MM.1S (cell line): ENCODE measurements at regions not wholly inside any gene's neighbourhood (a gene's known extent, or its start where the extent isn't known, plus 50 kb on each side); places are given as distances from the start of the nearest gene placed in this dataset.

Experiments
- DNase-seq: peaks from one replicate; pipeline ENCODE4 v3.0.0-alpha.2; 2015
- H2AFZ ChIP-seq: fragments of 300-600 bp; sonication (generic); 2 replicates; pipeline ENCODE4 v1.6.0; 2016; ENCODE audit warnings: antibody characterized with exemption, low read length
- H3F3A ChIP-seq: fragments of 300-600 bp; sonication (generic); 2 replicates; pipeline ENCODE4 v1.6.1; 2016; ENCODE audit warnings: mild to moderate bottlenecking, antibody characterized with exemption, low read length, moderate library complexity, mixed read lengths; ENCODE audit not compliant: insufficient read depth
- H3K27ac ChIP-seq: fragments of 300-600 bp; sonication (generic); 2 replicates; pipeline ENCODE4 v1.5.1; 2016; ENCODE audit warnings: mild to moderate bottlenecking, low read length
- H3K27me3 ChIP-seq: fragments of 300-600 bp; sonication (generic); replicated peaks from 2 replicates; pipeline ENCODE4 v1.6.0; 2016; ENCODE audit warnings: low read length; ENCODE audit not compliant: insufficient read depth
- H3K36me3 ChIP-seq: fragments of 300-600 bp; sonication (generic); replicated peaks from 2 replicates; pipeline ENCODE4 v1.6.1; 2016; ENCODE audit warnings: mild to moderate bottlenecking, low read length, mixed read lengths; ENCODE audit not compliant: insufficient read depth
- H3K4me1 ChIP-seq: fragments of 300-600 bp; sonication (generic); 2 replicates; pipeline ENCODE4 v1.6.1; 2016; ENCODE audit warnings: low read length, mixed read lengths
- H3K4me2 ChIP-seq: fragments of 300-600 bp; sonication (generic); 2 replicates; pipeline ENCODE4 v1.6.0; 2016; ENCODE audit warnings: low read depth, low read length
- H3K4me3 ChIP-seq: fragments of 300-600 bp; sonication (generic); 2 replicates; pipeline ENCODE4 v1.5.1; 2016; ENCODE audit warnings: low read length, mixed read lengths
- H3K79me2 ChIP-seq: fragments of 300-600 bp; sonication (generic); 2 replicates; pipeline ENCODE4 v1.6.1; 2016; ENCODE audit warnings: mixed run types, low read length, mixed read lengths
- H3K9ac ChIP-seq: fragments of 300-600 bp; sonication (generic); 2 replicates; pipeline ENCODE4 v1.6.1; 2016; ENCODE audit warnings: low read length, mixed read lengths
- H3K9me2 ChIP-seq: fragments of 300-600 bp; sonication (generic); replicated peaks from 2 replicates; pipeline ENCODE4 v1.6.1; 2016; ENCODE audit warnings: mild to moderate bottlenecking, low read length, mixed read lengths; ENCODE audit not compliant: insufficient read depth
- H3K9me3 ChIP-seq: fragments of 300-600 bp; sonication (generic); replicated peaks from 2 replicates; pipeline ENCODE4 v1.6.1; 2016; ENCODE audit warnings: mild to moderate bottlenecking, low read length, mixed read lengths; ENCODE audit not compliant: insufficient read depth
- H4K20me1 ChIP-seq: fragments of 300-600 bp; sonication (generic); 2 replicates; pipeline ENCODE4 v1.6.1; 2016; ENCODE audit warnings: mild to moderate bottlenecking, low read length, moderate library complexity, mixed read lengths; ENCODE audit not compliant: insufficient read depth
- EZH2 ChIP-seq: fragments of 300-600 bp; sonication (generic); optimal IDR thresholded peaks from 2 replicates; pipeline ENCODE3; 2017; ENCODE audit warnings: low read depth, mild to moderate bottlenecking, antibody characterized with exemption, low read length, mixed read lengths
- EZH2phosphoT487 ChIP-seq: fragments of 300-600 bp; sonication (generic); IDR thresholded peaks from 2 replicates; pipeline ENCODE4 v1.6.1; 2018; ENCODE audit warnings: antibody characterized with exemption, low read length
- TF ChIP-seq, protein P1 (sequence below): fragments of 300-600 bp; sonication (generic); IDR thresholded peaks from 2 replicates; pipeline ENCODE4 v1.5.1; 2016; ENCODE audit warnings: antibody characterized with exemption, low read length, mixed read lengths

DNA sequence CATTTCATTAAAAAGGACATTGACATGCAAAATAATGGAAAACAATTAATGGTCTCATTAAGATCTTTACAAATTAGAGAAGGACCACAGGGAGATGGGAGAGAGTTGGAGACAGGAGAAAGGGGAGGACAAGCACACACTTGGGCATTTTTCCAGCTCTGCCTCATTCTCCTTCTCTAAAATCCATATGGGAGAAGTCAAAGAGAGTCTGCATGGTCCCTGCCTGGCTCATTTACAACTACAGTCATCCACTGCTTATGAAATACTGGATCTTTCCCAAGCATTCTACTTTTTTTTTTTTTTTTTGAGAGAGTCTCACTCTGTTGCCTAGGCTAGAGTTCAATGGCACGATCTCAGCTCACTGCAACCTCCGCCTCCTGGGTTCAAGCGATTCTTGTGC is 518.9 kb upstream of the CELF2 start:
- Histone ChIP-seq H3K4me2 (no peak overlapping the region), H3K9me2 (no peaks in the 10 kb centered on the region), H2AFZ (no peak overlapping the region), H3F3A (no peaks in the 10 kb centered on the region), H3K79me2 (no peaks in the 10 kb centered on the region), H3K36me3 (no peaks in the 10 kb centered on the region), H4K20me1 (no peaks in the 10 kb centered on the region), H3K4me3 (no peak overlapping the region), H3K9ac (no peak overlapping the region), H3K27ac (no peak overlapping the region), H3K4me1 (no peaks in the 10 kb centered on the region), H3K9me3 (no peaks in the 10 kb centered on the region), H3K27me3 (no peaks in the 10 kb centered on the region)
- TF ChIP-seq EZH2 (no peak), EZH2phosphoT487 (no peak)
- TF ChIP-seq, protein P1, sequence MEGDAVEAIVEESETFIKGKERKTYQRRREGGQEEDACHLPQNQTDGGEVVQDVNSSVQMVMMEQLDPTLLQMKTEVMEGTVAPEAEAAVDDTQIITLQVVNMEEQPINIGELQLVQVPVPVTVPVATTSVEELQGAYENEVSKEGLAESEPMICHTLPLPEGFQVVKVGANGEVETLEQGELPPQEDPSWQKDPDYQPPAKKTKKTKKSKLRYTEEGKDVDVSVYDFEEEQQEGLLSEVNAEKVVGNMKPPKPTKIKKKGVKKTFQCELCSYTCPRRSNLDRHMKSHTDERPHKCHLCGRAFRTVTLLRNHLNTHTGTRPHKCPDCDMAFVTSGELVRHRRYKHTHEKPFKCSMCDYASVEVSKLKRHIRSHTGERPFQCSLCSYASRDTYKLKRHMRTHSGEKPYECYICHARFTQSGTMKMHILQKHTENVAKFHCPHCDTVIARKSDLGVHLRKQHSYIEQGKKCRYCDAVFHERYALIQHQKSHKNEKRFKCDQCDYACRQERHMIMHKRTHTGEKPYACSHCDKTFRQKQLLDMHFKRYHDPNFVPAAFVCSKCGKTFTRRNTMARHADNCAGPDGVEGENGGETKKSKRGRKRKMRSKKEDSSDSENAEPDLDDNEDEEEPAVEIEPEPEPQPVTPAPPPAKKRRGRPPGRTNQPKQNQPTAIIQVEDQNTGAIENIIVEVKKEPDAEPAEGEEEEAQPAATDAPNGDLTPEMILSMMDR: no peak
- DNase-seq: no peak

DNA sequence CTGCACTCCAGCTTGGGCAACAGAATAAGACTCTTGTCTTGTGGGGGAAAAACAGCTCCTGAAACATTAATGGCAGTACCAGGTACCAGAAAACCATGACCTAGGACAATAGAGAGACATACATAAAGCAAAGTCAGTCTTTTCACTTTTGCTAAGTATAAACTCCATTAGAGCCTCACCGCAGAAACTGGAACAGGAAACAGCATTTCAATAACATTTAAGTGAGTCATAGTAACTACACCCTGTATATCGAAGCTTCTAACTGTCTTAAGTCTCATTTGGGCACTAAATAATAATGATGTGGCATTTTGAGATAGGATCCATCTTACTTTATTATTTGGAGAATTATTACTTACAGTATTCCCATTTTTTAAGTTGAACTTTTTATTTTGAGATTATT is 517.8 kb upstream of the CELF2 start:
- DNase-seq: peak; percentile 60
- no peak overlapping the region for H2AFZ ChIP-seq
- TF ChIP-seq, protein P1: no peak
- no peak for TF ChIP-seq EZH2phosphoT487
- no peak for TF ChIP-seq EZH2

DNA sequence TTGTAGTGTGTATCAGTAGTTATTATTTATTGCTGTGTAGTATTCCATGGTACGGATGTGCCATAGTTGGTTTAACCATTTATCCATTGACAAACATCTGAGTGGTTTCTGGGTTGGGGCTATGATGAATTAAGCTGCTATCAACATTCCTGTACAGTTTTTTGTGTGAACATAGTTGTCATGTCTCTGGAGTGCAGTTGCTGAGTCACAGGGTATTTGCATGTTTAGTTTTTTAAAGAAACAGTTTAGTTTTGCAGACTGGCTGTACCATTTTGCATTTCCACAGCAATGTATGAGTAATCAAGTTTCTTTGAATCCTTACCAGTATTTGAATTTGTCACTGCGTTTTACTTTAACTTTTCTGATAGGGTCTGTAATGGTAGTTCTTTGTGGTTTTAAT is 516.7 kb upstream of the CELF2 start:
- no peaks in the 10 kb centered on the region for H3K36me3 ChIP-seq
- H3F3A ChIP-seq: no peaks in the 10 kb centered on the region
- TF ChIP-seq EZH2: no peak
- TF ChIP-seq, protein P1: no peak
- no peak for TF ChIP-seq EZH2phosphoT487
- no peak overlapping the region for H3K4me3 ChIP-seq
- no peaks in the 10 kb centered on the region for H4K20me1 ChIP-seq
- no peak overlapping the region for H3K27ac ChIP-seq
- H2AFZ ChIP-seq: no peak overlapping the region
- H3K4me2 ChIP-seq: no peak overlapping the region
- no peaks in the 10 kb centered on the region for H3K4me1 ChIP-seq
- no peaks in the 10 kb centered on the region for H3K9me3 ChIP-seq
- H3K9ac ChIP-seq: no peak overlapping the region
- H3K79me2 ChIP-seq: no peaks in the 10 kb centered on the region
- no peak for DNase-seq
- H3K9me2 ChIP-seq: no peaks in the 10 kb centered on the region
- H3K27me3 ChIP-seq: no peaks in the 10 kb centered on the region

More for the DNA sequence above, 517.8 kb upstream of the CELF2 start:
- no peak overlapping the region for H3K27ac ChIP-seq
- no peaks in the 10 kb centered on the region for H3K27me3 ChIP-seq
- no peaks in the 10 kb centered on the region for H3K9me3 ChIP-seq
- H3K4me2 ChIP-seq: no peak overlapping the region
- no peaks in the 10 kb centered on the region for H4K20me1 ChIP-seq
- H3K9ac ChIP-seq: no peak overlapping the region
- H3F3A ChIP-seq: no peaks in the 10 kb centered on the region
- H3K4me3 ChIP-seq: no peak overlapping the region
- no peaks in the 10 kb centered on the region for H3K9me2 ChIP-seq
- H3K79me2 ChIP-seq: no peaks in the 10 kb centered on the region
- no peaks in the 10 kb centered on the region for H3K36me3 ChIP-seq
- H3K4me1 ChIP-seq: no peaks in the 10 kb centered on the region
